ENCODE measurements at regions not wholly inside any gene's neighbourhood (a gene's known extent, or its start where the extent isn't known, plus 50 kb on each side); places are given as distances from the start of the nearest gene placed in this dataset.

GRCh38 chr13:57948884-57949283, 317.3 kb downstream of the PCDH17 start:
- no peaks in the 10 kb centered on the region for H3K9me3 ChIP-seq (ENCODE audit: control insufficient read depth, insufficient read depth, low read length)

GRCh38 chr13:57969951-57970350, 338.4 kb downstream of the PCDH17 start:
- H3K9me3 ChIP-seq (ENCODE audit: control insufficient read depth, insufficient read depth, low read length), result peaks cover 6% of the 10 kb centered on the region; the same call in 1 of the 2 replicates
- no peaks in the 10 kb centered on the region for H3K79me2 ChIP-seq (ENCODE audit: control insufficient read depth, low read length)
- no peaks in the 10 kb centered on the region for H4K20me1 ChIP-seq (ENCODE audit: control insufficient read depth, insufficient read depth, low read depth, low read length)
- no peaks in the 10 kb centered on the region for H3K4me1 ChIP-seq (ENCODE audit: control insufficient read depth, low read length)
- no peaks in the 10 kb centered on the region for H3K36me3 ChIP-seq (ENCODE audit: control insufficient read depth, low read length)
- H3K9me2 ChIP-seq (replicated peaks; ENCODE audit: control insufficient read depth, low read length), result no peaks in the 10 kb centered on the region
- no peak overlapping the region for H3K4me2 ChIP-seq (ENCODE audit: low read length)
- no peak overlapping the region for H3K4me3 ChIP-seq (ENCODE audit: low read length)
- no peak overlapping the region for H3K27ac ChIP-seq (ENCODE audit: low read depth, low read length)
- H3K27me3 ChIP-seq (ENCODE audit: control insufficient read depth, low read length), result no peaks in the 10 kb centered on the region
- TF ChIP-seq EZH2phosphoT487 (IDR thresholded peaks at IDR 0.05; ENCODE audit: borderline replicate concordance, low read length) (no peak), CTCF (IDR thresholded peaks at IDR 0.05; ENCODE audit: low read depth, low read length, poor library complexity, severe bottlenecking) (no peak)
- H3F3A ChIP-seq (ENCODE audit: control insufficient read depth, insufficient read depth), result no peaks in the 10 kb centered on the region

More at GRCh38 chr13:57948884-57949283, 317.3 kb downstream of the PCDH17 start:
- Histone ChIP-seq H3K4me2 (ENCODE audit: low read length) (no peak overlapping the region), H3K4me3 (ENCODE audit: low read length) (no peak overlapping the region), H3K4me1 (ENCODE audit: control insufficient read depth, low read length) (no peaks in the 10 kb centered on the region), H3K27me3 (ENCODE audit: control insufficient read depth, low read length) (no peaks in the 10 kb centered on the region), H3K36me3 (ENCODE audit: control insufficient read depth, low read length) (no peaks in the 10 kb centered on the region), H3K9me2 (replicated peaks; ENCODE audit: control insufficient read depth, low read length) (no peaks in the 10 kb centered on the region), H4K20me1 (ENCODE audit: control insufficient read depth, insufficient read depth, low read depth, low read length) (no peaks in the 10 kb centered on the region), H3K79me2 (ENCODE audit: control insufficient read depth, low read length) (no peaks in the 10 kb centered on the region), H3F3A (ENCODE audit: control insufficient read depth, insufficient read depth) (no peaks in the 10 kb centered on the region), H3K27ac (ENCODE audit: low read depth, low read length) (no peak overlapping the region)
- TF ChIP-seq CTCF (IDR thresholded peaks at IDR 0.05; ENCODE audit: low read depth, low read length, poor library complexity, severe bottlenecking) (no peak), EZH2phosphoT487 (IDR thresholded peaks at IDR 0.05; ENCODE audit: borderline replicate concordance, low read length) (no peak)

GRCh38 chr13:57970404-57970803, 338.9 kb downstream of the PCDH17 start:
- H3K79me2 ChIP-seq (ENCODE audit: control insufficient read depth, low read length), result no peaks in the 10 kb centered on the region
- H3K9me3 ChIP-seq (ENCODE audit: control insufficient read depth, insufficient read depth, low read length), result peaks cover 6% of the 10 kb centered on the region; the same call in 1 of the 2 replicates
- H3K36me3 ChIP-seq (ENCODE audit: control insufficient read depth, low read length), result no peaks in the 10 kb centered on the region
- no peaks in the 10 kb centered on the region for H4K20me1 ChIP-seq (ENCODE audit: control insufficient read depth, insufficient read depth, low read depth, low read length)
- no peak overlapping the region for H3K27ac ChIP-seq (ENCODE audit: low read depth, low read length)
- H3F3A ChIP-seq (ENCODE audit: control insufficient read depth, insufficient read depth), result no peaks in the 10 kb centered on the region
- no peak for TF ChIP-seq CTCF (IDR thresholded peaks at IDR 0.05; ENCODE audit: low read depth, low read length, poor library complexity, severe bottlenecking)
- no peak for TF ChIP-seq EZH2phosphoT487 (IDR thresholded peaks at IDR 0.05; ENCODE audit: borderline replicate concordance, low read length)
- H3K4me2 ChIP-seq (ENCODE audit: low read length), result no peak overlapping the region
- no peaks in the 10 kb centered on the region for H3K9me2 ChIP-seq (replicated peaks; ENCODE audit: control insufficient read depth, low read length)
- H3K4me1 ChIP-seq (ENCODE audit: control insufficient read depth, low read length), result no peaks in the 10 kb centered on the region
- H3K4me3 ChIP-seq (ENCODE audit: low read length), result no peak overlapping the region
- H3K27me3 ChIP-seq (ENCODE audit: control insufficient read depth, low read length), result no peaks in the 10 kb centered on the region

All from DOHH2 (cell line).